GM12872 (cell line): ENCODE measurements at regions not wholly inside any gene's neighbourhood (a gene's known extent, or its start where the extent isn't known, plus 50 kb on each side); places are given as distances from the start of the nearest gene placed in this dataset.

ENCODE experiments used
- CTCF ChIP-seq: IDR thresholded peaks from 3 replicates; pipeline ENCODE4 v1.5.1; 2011; ENCODE audit warnings: low read depth, mild to moderate bottlenecking, low read length, moderate library complexity; ENCODE audit not compliant: insufficient read depth

GRCh38 chr21:27158967-27159366, 192.1 kb upstream of the ADAMTS5 start:
- no peak for TF ChIP-seq CTCF

GRCh38 chr21:27157097-27157496, 190.2 kb upstream of the ADAMTS5 start:
- no peak for TF ChIP-seq CTCF

GRCh38 chr21:27156666-27157065, 189.8 kb upstream of the ADAMTS5 start:
- no peak for TF ChIP-seq CTCF

- no peak for TF ChIP-seq CTCF
Observed at GRCh38 chr21:27155130-27155500, 188.2 kb upstream of the ADAMTS5 start.

- no peak for TF ChIP-seq CTCF
Observed at GRCh38 chr21:27154451-27155129, 187.7 kb upstream of the ADAMTS5 start.

- TF ChIP-seq CTCF: no peak
Observed at GRCh38 chr21:27152996-27153395, 186.1 kb upstream of the ADAMTS5 start.

GRCh38 chr21:27149034-27149433, 182.1 kb upstream of the ADAMTS5 start:
- no peak for TF ChIP-seq CTCF
